ENCODE measurements at regions not wholly inside any gene's neighbourhood (a gene's known extent, or its start where the extent isn't known, plus 50 kb on each side); places are given as distances from the start of the nearest gene placed in this dataset.

GRCh38 chr11:79762279-79762921, 321.6 kb upstream of the TENM4 start:
- no peak overlapping the region for H3K4me3 ChIP-seq
- no peak for FAIRE-seq
- CTCF ChIA-PET, result no interaction called here
- 4% methylated on average over 3 of the region's 3 CpGs for WGBS (ENCODE audit: missing lambda C conversion rate)
- TF ChIP-seq RFX5 (IDR thresholded peaks at IDR 0.05), result no peak
- no peak for TF ChIP-seq ZSCAN20 (CRISPR knock-in tag; IDR thresholded peaks at IDR 0.05)
- TF ChIP-seq RAD21 (conservative IDR thresholded peaks at IDR 0.05 in 1 of 2, IDR thresholded peaks at IDR 0.05 in 1 of 2), result no peak
- no peak for TF ChIP-seq HOXB13 (CRISPR knock-in tag; IDR thresholded peaks at IDR 0.05; ENCODE audit: low read depth)
- no peak for TF ChIP-seq HEYL (CRISPR knock-in tag; IDR thresholded peaks at IDR 0.05)
- TF ChIP-seq, protein P1, sequence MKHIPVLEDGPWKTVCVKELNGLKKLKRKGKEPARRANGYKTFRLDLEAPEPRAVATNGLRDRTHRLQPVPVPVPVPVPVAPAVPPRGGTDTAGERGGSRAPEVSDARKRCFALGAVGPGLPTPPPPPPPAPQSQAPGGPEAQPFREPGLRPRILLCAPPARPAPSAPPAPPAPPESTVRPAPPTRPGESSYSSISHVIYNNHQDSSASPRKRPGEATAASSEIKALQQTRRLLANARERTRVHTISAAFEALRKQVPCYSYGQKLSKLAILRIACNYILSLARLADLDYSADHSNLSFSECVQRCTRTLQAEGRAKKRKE (CRISPR knock-in tag; IDR thresholded peaks at IDR 0.05; ENCODE audit: low read depth), result no peak
- no peak for TF ChIP-seq HES2 (IDR thresholded peaks at IDR 0.05)
- H3K4me1 ChIP-seq, result no peaks in the 10 kb centered on the region
- no peak for ATAC-seq
- H3K27ac ChIP-seq, result no peak overlapping the region
- H3K9me3 ChIP-seq, result no peaks in the 10 kb centered on the region
- DNase-seq (ENCODE audit: low read depth in 1 of 2, low spot score in 1 of 2), result peak in 1 of 2 experiments; percentile 5
- POLR2A ChIA-PET, result no interaction called here
- H3K4me2 ChIP-seq, result no peak overlapping the region

- Histone ChIP-seq H3K27ac (no peak overlapping the region), H3K9me3 (no peaks in the 10 kb centered on the region), H3K4me2 (no peak overlapping the region), H3K4me1 (no peaks in the 10 kb centered on the region), H3K4me3 (no peak overlapping the region)
- TF ChIP-seq MYC (IDR thresholded peaks at IDR 0.05; ENCODE audit: borderline replicate concordance, low read length) (no peak), MAFK (IDR thresholded peaks at IDR 0.05; ENCODE audit: partially characterized antibody) (peak; percentile 53)
- CTCF ChIA-PET, result no interaction called here
- DNase-seq (ENCODE audit: low read depth in 1 of 2, low spot score in 1 of 2), result no peak
- no peak for FAIRE-seq
- 3% methylated on average over 2 of the region's 2 CpGs for WGBS (ENCODE audit: missing lambda C conversion rate)
- no peak for ATAC-seq
- POLR2A ChIA-PET, result no interaction called here
Observed at GRCh38 chr11:79758325-79758724, 317.5 kb upstream of the TENM4 start.

DNA sequence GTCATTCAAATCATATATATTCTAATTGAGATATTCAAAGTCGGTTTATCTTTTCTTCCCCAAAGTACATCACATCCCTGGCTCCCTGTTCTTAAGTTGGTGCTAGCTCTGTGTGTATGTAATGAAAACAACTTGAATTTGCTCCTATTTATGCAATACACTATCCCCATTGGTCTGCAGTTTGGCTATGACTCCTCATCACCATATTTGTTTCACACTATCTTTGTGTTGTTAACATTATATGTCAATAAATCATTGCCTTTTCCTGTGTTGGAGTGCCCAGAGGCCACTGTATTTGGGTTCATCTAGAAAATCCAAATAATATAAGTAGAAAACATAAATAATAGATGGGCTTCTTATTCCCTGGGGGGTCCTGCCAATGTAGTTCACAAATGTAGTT, 306.6 kb upstream of the TENM4 start:
- 13% methylated on average over 1 of the region's 1 CpG for WGBS (ENCODE audit: missing lambda C conversion rate)

More for the DNA sequence above, 306.6 kb upstream of the TENM4 start:
- TF ChIP-seq HOXA7 (CRISPR knock-in tag; IDR thresholded peaks at IDR 0.05) (no peak), ZSCAN20 (CRISPR knock-in tag; IDR thresholded peaks at IDR 0.05) (no peak), EHF (CRISPR knock-in tag; IDR thresholded peaks at IDR 0.05) (no peak), PHF8 (IDR thresholded peaks at IDR 0.05; ENCODE audit: borderline replicate concordance, low read depth) (no peak), CTCF (IDR thresholded peaks at IDR 0.05) (no peak), EHMT2 (IDR thresholded peaks at IDR 0.05; ENCODE audit: low read depth) (no peak), RAD21 (conservative IDR thresholded peaks at IDR 0.05 in 1 of 2, IDR thresholded peaks at IDR 0.05 in 1 of 2) (no peak), CBX8 (IDR thresholded peaks at IDR 0.05) (no peak), ZNF302 (CRISPR knock-in tag; IDR thresholded peaks at IDR 0.05) (no peak), FOSB (CRISPR knock-in tag; IDR thresholded peaks at IDR 0.05) (no peak), CHD2 (IDR thresholded peaks at IDR 0.05; ENCODE audit: low read length, partially characterized antibody) (no peak), SMC3 (IDR thresholded peaks at IDR 0.05) (no peak), ELK1 (IDR thresholded peaks at IDR 0.05; ENCODE audit: low read depth, low read length) (no peak), RFX5 (IDR thresholded peaks at IDR 0.05) (no peak), MAZ (IDR thresholded peaks at IDR 0.05; ENCODE audit: borderline replicate concordance, low read depth, low read length) (no peak), HOXB5 (CRISPR knock-in tag; IDR thresholded peaks at IDR 0.05) (no peak), KDM5A (IDR thresholded peaks at IDR 0.05) (no peak)
- TF ChIP-seq, protein P2, sequence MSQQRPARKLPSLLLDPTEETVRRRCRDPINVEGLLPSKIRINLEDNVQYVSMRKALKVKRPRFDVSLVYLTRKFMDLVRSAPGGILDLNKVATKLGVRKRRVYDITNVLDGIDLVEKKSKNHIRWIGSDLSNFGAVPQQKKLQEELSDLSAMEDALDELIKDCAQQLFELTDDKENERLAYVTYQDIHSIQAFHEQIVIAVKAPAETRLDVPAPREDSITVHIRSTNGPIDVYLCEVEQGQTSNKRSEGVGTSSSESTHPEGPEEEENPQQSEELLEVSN (IDR thresholded peaks at IDR 0.05; ENCODE audit: borderline replicate concordance, low read depth), result no peak
- CTCF ChIA-PET, result no interaction called here
- ATAC-seq (no peak), DNase-seq (ENCODE audit: low read depth in 1 of 2, low spot score in 1 of 2) (no peak), FAIRE-seq (no peak)
- POLR2A ChIA-PET, result no interaction called here
- no peaks in the 10 kb centered on the region for H3K9me3 ChIP-seq
- no peaks in the 10 kb centered on the region for H3K4me1 ChIP-seq
- no peak overlapping the region for H3K4me2 ChIP-seq
- H3K27ac ChIP-seq, result no peak overlapping the region
- no peak overlapping the region for H3K4me3 ChIP-seq
